HG03342 (cell line): ENCODE measurements at regions not wholly inside any gene's neighbourhood (a gene's known extent, or its start where the extent isn't known, plus 50 kb on each side); places are given as distances from the start of the nearest gene placed in this dataset.
"Not testable (repeated sequence)": the region's sequence is repeated elsewhere in the genome, so short reads cannot be mapped to it uniquely, and the experiment has no call there.

Source experiments
- ATAC-seq: cut with Tn5 transposase; IDR thresholded peaks from one replicate; pipeline ENCODE4 v1.9.1; 2021; ENCODE audit warnings: mild to moderate bottlenecking, moderate library complexity; ENCODE audit not compliant: unreplicated experiment

DNA sequence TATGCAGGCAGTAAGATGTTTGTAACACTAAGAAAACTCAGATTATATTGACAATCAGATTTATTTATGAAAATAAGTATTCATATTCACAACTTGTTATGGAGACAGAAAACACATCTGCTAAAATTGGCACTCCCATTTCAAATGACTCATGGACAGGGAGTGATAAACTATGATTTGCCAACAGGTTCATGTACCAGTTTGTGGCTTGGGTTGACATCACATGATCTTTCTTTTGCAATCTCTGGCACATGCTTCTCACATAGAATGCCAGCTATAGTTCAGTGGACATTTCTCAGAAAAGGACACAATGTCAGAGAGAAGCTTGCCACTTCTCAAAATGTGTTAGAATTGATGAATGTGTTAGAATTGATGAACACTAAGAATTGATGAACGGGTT is 663.2 kb upstream of the ANKRD30A start:
- no peak for ATAC-seq

DNA sequence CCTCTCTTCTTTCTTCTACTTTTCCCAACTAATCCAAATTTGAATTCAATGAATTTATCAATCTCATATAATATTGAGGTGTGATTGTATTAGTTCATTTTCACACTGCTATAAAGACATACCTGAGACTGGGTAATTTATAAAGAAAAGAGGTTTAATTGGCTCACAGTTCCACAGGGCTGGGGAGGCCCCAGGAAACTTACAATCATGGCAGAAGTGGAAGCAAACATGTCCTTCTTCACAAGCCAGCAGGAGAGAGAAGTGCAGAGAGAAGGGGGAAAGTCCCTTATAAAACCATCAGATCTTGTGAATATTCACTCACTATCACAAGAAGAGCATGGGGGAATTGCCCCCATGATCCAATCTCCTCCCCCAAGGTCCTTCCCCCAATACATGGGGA is 667.0 kb upstream of the ANKRD30A start:
- not testable (repeated sequence) for ATAC-seq

DNA sequence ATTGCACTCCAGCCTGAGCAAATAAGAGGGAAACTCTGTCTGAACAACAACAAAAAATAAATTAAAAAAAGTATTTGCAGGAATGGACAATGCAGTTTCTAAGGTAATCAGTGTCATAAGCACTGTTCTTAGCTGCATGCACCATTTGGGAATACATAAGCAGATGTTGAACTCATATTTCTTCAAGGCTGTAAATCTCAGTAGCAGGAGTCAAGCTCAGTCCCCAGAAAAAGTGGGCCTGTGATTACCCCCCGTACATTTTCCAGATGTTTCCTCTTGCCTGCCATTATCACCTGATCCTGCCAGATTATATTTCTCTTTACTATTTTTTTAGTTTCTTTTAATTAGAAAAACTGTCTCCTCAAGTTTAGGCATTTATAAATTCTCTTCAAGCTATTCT is 667.6 kb upstream of the ANKRD30A start:
- no peak for ATAC-seq

DNA sequence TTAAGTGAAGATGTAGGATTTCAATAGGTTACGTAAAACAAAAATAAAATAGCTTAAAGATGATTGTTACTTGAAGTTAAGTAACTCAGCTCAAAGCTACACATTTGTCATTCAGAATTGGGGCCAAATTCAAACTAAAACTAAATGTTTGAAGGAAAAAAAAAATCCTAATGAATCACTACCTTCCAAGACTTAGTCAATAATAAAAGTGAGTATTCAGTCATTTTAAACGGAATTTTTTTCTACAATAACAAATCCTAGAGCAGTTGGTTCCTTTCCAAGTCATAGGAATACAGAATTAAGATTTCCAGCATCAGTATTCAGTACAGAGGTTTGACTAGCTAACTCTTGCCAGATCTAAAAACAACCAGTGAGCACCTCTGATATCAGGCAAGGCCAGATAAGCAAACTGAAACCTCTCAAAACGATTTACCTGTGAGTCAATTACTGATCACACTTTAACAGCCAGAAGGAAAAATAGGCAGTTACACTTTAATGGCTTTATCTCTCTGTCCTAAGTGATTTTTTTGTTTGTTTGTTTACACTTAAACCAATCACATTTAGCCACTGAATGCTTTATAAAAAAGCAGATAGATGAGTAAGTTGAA is 669.8 kb upstream of the ANKRD30A start:
- no peak for ATAC-seq

DNA sequence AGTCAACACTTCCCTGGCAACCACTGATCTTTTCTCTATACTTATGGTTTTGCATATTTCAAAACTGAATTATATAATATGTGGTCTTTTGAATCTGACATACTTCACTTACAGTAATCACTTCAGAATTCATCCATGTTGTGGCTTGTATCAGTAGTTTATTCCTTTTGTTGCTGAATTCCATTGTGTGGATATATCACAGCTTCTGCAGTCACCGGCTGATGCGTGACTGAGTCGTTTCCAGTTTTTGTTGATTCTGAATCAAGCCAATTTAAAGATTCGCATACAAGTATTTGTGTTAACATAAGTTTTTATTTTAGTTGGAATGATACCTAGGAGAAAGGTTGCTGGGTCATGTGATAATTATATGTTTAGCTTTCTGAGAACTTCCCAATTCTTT is 672.5 kb upstream of the ANKRD30A start:
- no peak for ATAC-seq

DNA sequence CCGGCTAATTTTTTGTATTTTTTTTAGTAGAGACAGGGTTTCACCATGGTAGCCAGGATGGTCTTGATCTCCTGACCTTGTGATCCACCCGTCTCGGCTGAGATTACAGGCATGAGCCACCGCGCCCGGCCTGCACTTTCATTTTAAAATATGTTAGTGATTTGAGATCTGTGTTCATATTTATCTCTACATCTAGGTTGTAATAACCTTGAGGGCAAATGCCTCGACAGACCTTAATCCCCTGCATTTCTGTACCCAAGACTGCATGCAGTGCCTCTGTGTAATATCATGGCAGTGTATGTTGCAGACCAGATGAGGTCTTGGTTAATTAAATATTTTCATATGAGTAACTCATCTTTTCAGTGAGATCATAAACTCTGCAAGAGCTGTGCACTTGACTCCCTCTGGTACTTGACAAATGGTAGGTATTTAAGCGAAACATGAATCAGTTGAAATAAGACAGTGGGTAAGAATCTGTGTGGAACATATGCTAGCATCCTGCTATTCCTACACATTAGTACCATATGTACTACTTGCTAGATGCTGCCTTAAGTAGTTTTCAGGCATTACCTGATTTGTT is 673.9 kb upstream of the ANKRD30A start:
- no peak for ATAC-seq

DNA sequence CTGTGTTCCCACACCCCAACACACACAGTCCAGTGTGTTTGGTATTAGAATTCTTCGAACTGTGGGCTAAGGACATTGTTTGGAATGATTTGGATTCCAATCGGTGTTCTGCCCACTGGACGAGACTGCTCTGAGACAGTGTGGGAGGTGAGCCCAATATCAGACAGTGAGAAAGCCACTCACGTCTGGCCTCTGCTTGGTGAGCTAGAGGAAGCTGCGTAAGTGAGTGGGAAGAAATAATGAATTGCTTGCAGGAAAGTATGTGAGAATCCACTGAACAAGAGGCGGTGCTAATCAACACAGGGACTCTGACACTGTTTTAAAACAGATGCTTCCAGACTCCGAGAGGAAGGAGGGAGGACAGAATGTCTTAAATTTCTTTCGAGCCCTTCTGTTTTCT is 675.0 kb upstream of the ANKRD30A start:
- ATAC-seq, result no peak

DNA sequence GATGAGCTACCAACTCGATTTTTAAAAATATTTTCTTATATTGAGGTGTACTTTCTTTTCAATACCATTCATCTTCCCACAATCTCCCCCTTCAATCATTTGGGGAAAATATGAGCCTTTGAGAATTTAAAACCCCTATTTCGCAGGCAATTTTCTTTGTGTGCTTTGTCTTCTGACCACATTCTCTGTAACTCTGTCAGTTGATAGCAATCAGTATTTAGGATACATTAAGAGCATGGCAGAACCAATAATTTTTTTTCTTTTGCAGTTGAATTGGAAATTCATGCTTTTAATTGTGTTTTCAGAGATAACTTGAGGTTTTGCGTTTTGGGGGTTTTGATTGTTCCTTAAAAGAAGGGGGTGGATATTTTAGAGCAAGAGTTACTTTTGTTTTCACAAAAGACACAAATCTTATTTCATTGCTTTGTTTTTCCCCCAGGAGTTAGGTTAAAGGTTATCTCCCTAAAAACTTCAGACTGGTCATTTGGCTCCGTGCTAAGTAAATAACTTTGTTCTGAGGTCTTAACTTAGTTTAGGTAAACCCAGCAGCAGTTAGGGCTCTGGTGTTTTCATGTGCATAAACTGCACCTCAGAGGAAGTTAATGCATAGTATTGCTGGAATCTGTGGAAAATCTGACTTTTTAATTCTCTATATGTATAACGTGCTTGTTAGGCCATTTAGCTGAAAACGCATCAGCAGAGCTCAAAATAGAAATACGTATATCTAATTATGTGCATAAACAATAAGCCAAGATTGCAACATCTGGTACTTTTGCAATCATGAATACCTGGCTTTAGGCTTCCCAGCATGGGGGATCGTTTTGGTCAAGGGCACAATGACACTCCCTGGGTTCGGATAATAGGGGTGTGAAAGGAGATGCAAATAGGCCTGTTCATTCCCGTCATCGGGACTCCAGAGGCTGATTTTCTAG is 676.4 kb upstream of the ANKRD30A start:
- no peak for ATAC-seq

DNA sequence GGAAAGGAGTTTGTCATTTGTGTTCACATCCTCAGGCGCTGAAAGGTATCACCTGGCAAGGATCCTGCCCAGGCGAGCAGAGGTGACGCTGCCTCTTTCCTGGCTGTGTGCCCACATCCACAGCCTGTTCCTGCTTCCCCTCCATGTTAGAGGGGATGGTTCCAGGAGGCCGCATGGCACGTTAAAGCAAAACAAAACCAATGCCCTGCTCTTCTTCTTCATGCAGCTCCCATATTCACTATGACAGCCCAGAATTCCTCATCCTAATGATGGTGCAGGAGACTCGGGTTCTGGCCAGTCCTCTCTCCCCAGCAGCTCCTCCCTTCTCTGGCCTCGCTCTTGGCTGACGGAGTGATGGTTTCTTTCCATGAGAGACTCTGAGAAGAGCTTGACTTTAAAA is 678.5 kb upstream of the ANKRD30A start:
- no peak for ATAC-seq

DNA sequence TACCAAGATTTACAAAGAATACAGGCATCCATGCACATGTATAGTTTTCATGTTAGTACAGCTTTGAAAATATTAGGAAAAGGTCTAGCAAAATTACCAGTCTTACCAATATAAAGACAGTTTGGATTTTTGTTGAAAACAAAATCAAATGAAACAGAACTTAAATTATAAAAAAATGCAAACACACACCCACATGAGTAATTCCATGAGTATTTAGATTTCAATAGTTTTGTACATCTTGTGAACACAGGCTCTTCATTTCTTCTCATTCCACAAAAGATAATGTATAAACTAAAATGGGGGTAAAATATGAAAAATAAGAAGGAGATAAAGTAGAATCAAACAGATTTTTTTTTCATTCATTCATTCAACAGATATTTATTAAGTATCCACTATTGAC is 682.2 kb upstream of the ANKRD30A start:
- no peak for ATAC-seq

DNA sequence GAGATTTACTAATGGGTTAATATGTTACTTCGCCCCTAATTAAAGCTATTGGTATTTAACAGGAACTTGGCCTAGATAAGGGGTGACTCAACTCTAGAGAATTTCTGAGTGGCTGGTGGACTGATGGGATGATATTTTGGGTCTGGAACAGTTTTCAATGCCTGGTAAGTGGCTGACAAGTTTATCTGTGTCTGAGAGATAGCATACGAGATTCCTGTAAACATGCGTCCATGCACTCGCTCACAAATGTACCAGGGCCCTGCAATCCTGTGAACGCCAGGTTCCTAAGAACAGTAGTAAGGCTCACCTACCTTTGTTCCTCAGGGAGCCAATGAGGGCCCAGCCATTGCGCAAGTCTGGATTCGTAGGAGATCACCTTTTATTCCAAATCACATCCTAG is 683.8 kb upstream of the ANKRD30A start:
- no peak for ATAC-seq

DNA sequence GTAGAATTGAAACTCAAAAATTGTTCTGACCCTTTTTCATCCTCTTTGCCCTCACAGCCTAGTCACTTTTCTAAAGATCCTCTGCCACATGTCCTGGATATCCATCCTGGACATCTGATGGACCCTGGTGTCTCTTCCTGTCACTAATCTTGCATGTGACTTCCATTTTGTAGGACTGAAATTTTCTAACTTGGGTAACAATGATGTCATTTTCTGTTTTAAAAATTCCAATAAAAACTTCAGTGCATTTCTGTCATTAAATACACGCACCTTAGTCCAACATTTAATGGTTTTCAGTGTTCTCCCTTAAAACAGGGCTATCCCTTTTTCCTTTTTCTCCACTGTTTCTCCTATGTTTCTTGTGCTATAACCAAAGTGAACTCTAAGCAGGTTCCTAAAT is 684.9 kb upstream of the ANKRD30A start:
- ATAC-seq, result no peak

DNA sequence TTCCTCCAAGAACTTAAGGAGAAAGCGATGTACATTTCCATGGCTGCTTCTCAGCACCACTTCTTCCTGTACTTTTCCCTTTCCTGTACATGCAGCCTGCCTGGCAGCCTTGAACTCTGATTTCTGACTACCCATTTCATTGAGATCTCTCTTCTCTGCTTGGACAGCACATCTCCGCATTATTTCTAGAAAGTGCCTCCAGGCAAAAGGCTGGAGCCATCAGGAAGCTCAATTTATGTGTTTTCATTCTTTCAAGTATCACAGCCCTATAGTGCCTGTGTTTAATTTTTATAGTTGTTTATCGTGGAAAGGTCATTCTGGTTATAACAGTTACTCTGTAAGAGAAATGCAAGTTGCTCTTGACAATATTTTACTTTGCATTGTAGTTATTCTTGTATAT is 688.0 kb upstream of the ANKRD30A start:
- no peak for ATAC-seq

DNA sequence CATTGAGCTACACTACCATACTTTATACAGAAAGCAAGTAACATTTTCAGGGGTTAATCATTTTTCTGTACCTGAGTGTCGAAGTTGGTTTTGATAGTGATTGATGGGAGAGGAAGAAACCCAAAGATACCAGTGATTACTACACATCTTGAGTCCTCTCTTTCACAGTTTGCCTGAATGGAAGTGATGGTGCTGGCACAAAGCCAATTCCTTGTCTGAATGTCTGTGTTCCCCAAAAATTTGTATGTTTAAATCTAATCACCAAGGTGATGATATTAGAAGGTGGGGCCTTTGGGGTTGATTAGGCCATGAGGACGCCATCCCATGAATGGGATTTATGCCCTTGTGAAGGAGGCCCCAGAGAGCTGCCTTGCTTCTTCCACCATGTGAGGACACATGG is 696.9 kb upstream of the ANKRD30A start:
- no peak for ATAC-seq

DNA sequence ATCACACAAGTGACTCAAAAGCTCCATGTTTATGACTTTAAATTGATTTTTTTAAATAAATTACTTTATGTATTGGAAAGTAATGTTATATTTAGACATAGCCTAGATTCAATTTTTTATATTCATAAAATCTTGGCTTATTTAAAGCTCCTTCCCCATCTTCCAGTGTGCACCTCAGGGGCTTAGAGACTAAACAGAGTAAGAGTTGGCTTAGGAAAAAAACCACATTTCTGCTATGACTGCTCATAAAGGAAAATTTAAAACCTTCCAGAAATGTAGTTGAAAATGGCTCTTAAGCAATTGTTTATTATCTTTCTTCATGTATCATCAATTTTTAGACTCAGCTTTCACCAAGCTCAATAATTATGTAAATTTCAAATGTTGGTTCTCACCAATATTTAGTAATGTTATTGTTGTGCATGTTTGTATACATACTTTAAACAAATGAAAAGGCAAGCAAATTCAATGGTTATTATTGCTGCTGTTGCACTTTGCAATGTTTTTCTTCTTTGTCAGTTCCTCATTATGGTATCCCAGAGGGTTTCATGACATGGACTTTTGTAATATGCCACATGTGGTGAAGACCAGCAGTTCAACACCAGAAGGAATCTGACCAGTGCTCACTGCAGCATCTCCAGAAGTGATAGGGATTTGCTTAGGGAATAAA is 700.1 kb upstream of the ANKRD30A start:
- no peak for ATAC-seq

DNA sequence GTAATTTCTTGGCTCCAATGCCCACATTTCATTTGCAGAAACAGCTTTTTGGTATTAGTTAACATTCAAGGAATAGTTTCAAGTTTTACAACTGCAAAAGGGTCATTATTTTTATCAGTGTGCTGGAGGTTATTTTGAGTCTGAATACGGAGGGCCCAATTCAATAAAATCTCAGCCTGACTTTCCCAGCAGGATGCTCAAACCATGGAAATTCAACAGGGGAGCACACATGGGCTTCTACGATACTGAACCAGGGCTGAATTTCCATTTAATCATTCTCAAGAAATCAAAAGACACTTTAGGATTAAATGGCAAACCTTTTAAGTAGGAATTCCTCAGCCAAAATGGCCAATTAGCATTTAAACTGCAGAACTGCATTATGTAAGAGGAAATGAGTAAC is 700.9 kb upstream of the ANKRD30A start:
- ATAC-seq, result no peak

DNA sequence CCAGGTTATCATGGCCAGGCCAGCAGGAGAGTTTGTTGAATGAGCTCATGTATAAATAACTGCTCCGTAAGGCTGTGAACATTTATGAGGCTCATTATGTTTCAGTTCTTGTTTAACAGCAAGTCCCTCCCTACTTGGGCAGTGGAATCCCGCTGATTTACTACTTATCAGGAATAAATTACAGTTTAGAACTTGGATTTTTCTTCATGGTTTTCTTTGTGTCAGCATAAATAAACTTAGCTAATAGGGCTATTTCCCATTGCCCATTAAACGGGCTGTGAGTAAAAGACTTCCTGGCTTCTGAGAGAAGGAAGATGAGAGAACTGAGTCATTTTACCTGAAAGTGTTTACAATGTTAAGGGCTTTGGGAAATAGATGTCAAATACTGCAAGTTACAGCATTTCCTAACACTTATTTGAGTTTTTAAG is 701.6 kb upstream of the ANKRD30A start:
- no peak for ATAC-seq

DNA sequence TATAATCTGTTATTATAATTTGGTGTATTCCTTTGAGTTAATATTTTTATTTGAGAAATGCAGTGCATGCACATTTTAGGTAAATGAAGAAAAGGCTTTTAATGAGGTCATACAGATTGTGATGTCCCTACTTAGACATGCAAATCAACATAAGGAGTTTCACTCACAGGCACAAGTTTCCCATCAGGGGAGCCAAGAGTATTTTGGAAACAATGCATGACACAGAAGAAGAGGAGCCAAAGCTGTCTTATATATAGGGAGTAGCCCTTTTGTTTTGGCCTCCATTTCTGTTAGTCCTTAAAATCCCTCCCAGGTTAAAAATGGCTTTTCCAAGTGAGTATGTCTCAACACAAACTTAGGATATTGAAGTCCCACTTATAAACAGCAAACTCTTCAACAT is 703.4 kb upstream of the ANKRD30A start:
- ATAC-seq, result no peak

DNA sequence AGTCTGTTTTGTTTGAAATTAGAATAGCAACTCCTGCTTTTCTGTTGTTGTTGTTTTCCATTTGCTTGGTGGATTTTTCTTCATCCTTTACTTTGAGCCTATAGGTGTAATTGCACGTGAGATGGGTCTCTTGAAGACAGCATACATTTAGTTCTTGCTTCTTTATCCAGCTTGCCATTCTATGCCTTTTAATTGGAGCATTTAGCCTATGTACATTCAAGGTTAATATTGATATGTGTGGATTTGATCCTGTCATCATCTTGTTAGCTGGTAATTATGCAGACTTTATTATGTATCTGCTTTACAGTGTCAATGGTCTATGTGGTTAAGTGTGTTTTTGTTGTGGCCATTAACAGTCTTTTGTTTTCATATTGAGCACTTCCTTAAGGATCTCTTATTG is 708.9 kb upstream of the ANKRD30A start:
- no peak for ATAC-seq

DNA sequence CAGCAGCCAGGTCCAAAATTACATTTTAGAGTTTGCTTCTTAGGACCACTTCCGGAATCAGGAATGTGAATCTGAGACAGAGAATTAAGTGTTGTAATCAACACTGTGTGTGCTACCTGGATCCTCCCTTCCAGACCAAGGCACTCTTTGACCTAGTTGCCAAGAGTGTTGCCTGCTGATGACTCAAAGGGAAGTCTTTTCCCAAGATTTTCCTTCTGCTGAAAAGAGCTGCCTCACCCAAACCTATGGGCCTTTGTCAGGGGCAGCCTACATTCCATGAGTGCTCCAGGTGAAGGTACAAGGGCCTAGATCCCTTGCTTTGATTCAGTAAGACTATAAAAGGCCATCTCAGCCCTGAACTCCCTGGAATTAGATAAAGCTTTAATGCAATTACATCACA is 712.5 kb upstream of the ANKRD30A start:
- no peak for ATAC-seq

DNA sequence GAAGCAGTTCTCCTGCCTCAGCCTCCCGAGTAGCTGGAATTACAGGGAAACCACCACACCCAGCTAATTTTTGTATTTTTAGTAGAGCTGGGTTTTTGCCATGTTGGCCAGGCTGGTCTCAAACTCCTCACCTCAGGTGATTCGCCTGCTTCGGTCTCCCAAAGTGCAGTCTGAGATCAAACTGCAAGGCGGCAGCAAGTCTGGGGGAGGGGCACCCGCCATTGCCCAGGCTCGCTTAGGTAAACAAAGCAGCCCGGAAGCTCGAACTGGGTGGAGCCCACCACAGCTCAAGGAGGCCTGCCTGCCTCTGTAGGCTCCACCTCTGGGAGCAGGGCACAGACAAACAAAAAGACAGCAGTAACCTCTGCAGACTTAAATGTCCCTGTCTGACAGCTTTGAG is 725.2 kb upstream of the ANKRD30A start:
- not testable (repeated sequence) for ATAC-seq

DNA sequence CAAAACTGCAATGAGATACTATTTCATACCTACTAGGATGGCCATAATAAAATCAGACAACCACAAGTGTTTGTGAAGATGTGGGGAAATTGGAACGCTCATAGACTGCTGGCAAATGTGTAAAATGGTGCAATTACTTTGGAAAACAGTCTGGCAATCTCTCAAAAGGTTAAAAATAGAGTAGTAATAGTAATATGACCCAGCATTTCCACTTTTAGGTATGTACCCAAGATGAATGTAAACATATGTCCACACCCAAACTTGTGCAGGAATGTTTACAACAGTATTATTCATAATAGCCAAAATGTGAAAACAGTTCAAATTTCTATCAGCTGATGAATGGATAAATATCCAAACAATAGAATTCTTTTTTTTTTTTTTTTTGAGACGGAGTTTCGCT is 731.6 kb upstream of the ANKRD30A start:
- ATAC-seq, result no peak
